Keratinocyte (primary cell): ENCODE measurements at regions not wholly inside any gene's neighbourhood (a gene's known extent, or its start where the extent isn't known, plus 50 kb on each side); places are given as distances from the start of the nearest gene placed in this dataset.

Source experiments
- DNase-seq: peaks from one replicate; pipeline ENCODE4 v3.0.0-alpha.2; 2011; ENCODE audit warnings: low read depth, missing footprints, low spot score
- FAIRE-seq: peaks from 2 replicates; lab custom pipeline; 2011; peaks lifted over from hg19 to GRCh38; lab: Jason Lieb, UNC
- H2AFZ ChIP-seq: 2 replicates; pipeline ENCODE4 v1.6.0; 2012; ENCODE audit warnings: low read length, control low read depth, inconsistent platforms; ENCODE audit not compliant: control insufficient read depth
- H3K27ac ChIP-seq: 2 replicates; pipeline ENCODE4 v1.5.1; 2011; ENCODE audit warnings: low read length; ENCODE audit not compliant: control insufficient read depth, insufficient read depth
- H3K27me3 ChIP-seq: 3 replicates; pipeline ENCODE4 v1.6.0; 2011; ENCODE audit warnings: low read length; ENCODE audit not compliant: control insufficient read depth, insufficient read depth; ENCODE audit errors: extremely low read depth
- H3K36me3 ChIP-seq, 2 experiments: 2 replicates in 1 of 2; 3 replicates in 1 of 2; pipeline ENCODE4 v1.5.1; 2011; ENCODE audit warnings: low read length in 2 of 2, mild to moderate bottlenecking in 1 of 2; ENCODE audit not compliant: control insufficient read depth in 2 of 2, insufficient read depth in 2 of 2; ENCODE audit errors: extremely low read depth in 1 of 2
- H3K4me1 ChIP-seq: 3 replicates; pipeline ENCODE4 v1.5.1; 2011; ENCODE audit warnings: low read length; ENCODE audit not compliant: control insufficient read depth, insufficient read depth; ENCODE audit errors: extremely low read depth
- H3K4me2 ChIP-seq: 3 replicates; pipeline ENCODE4 v1.6.0; 2011; ENCODE audit warnings: low read depth, low read length; ENCODE audit not compliant: control insufficient read depth, insufficient read depth; ENCODE audit errors: extremely low read depth
- H3K4me3 ChIP-seq, 3 experiments: fragments of 200-600 bp in 1 of 3; sonication (generic) in 1 of 3; 2 replicates in 2 of 3; 3 replicates in 1 of 3; pipeline ENCODE4 v1.5.1; 2011 to 2016; ENCODE audit warnings: low read length in 3 of 3, mild to moderate bottlenecking in 3 of 3, control low read depth in 2 of 3, inconsistent platforms in 1 of 3, low read depth in 1 of 3, mixed read lengths in 1 of 3, mixed run types in 1 of 3, moderate library complexity in 1 of 3; ENCODE audit not compliant: control insufficient read depth in 2 of 3, insufficient read depth in 2 of 3; ENCODE audit errors: extremely low read depth in 1 of 3
- H3K79me2 ChIP-seq: 2 replicates; pipeline ENCODE4 v1.6.0; 2012; ENCODE audit warnings: low read length; ENCODE audit not compliant: control insufficient read depth, insufficient read depth
- H3K9ac ChIP-seq: 3 replicates; pipeline ENCODE4 v1.6.0; 2011; ENCODE audit warnings: low read length; ENCODE audit not compliant: control insufficient read depth, insufficient read depth; ENCODE audit errors: extremely low read depth
- H3K9me1 ChIP-seq: 3 replicates; pipeline ENCODE4 v1.6.0; 2011; ENCODE audit warnings: low read length; ENCODE audit not compliant: control insufficient read depth, insufficient read depth; ENCODE audit errors: extremely low read depth
- H3K9me3 ChIP-seq: 2 replicates; pipeline ENCODE4 v1.5.1; 2012; ENCODE audit warnings: low read depth, low read length; ENCODE audit not compliant: control insufficient read depth
- H4K20me1 ChIP-seq: 3 replicates; pipeline ENCODE4 v1.6.0; 2011; ENCODE audit warnings: low read length; ENCODE audit not compliant: control insufficient read depth, insufficient read depth; ENCODE audit errors: extremely low read depth
- EZH2 ChIP-seq: IDR thresholded peaks from one replicate; pipeline ENCODE4 v1.6.1; 2012; ENCODE audit warnings: inconsistent platforms, mild to moderate bottlenecking, low read length, moderate library complexity
- dilution Hi-C: fragments of 300-500 bp; cut with MboI; formaldehyde crosslinking; loops from one replicate; pipeline ENCODE4 v1.7.0; 2020; ENCODE audit warnings: low sequenced_read_pairs; ENCODE audit not compliant: extremely low pct_ligation_motif_present
- TF ChIP-seq, protein P1 (sequence below), 3 experiments: IDR thresholded peaks in 1 of 3; conservative IDR thresholded peaks in 1 of 3; optimal IDR thresholded peaks in 1 of 3; 2 replicates in 2 of 3; 3 replicates in 1 of 3; pipeline versions ENCODE3 to v1.5.1; 2011; ENCODE audit warnings: low read length in 3 of 3, mild to moderate bottlenecking in 3 of 3, moderate library complexity in 2 of 3, control low read depth in 1 of 3, inconsistent platforms in 1 of 3; ENCODE audit not compliant: insufficient read depth in 2 of 3; ENCODE audit errors: extremely low read depth in 1 of 3

DNA sequence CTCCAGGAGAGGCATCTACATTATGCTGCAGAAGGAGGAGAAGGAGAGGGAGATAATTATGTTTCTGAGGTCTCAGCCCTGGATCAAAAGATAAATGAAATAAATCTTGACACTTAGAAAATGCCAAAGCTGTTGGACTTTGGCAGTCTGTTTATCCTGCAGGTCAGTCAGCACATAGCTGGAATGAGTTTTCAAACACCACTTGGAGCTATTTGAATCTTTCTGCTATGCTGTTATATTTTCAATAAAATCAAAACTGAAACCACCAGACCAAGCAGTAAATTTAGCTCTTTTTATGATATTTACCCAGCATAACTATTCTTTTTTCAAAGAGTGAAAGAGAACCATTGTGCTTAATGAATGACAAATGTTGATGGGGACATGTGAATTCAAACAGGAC is 505.1 kb upstream of the ITGA1 start:
- FAIRE-seq (no peak), DNase-seq (no peak)
- H2AFZ ChIP-seq, result no peak overlapping the region
- H3K27me3 ChIP-seq, result no peaks in the 10 kb centered on the region
- no peaks in the 10 kb centered on the region for H3K9me1 ChIP-seq
- H3K9ac ChIP-seq, result no peak overlapping the region
- no peak overlapping the region for H3K4me2 ChIP-seq
- TF ChIP-seq, protein P1, sequence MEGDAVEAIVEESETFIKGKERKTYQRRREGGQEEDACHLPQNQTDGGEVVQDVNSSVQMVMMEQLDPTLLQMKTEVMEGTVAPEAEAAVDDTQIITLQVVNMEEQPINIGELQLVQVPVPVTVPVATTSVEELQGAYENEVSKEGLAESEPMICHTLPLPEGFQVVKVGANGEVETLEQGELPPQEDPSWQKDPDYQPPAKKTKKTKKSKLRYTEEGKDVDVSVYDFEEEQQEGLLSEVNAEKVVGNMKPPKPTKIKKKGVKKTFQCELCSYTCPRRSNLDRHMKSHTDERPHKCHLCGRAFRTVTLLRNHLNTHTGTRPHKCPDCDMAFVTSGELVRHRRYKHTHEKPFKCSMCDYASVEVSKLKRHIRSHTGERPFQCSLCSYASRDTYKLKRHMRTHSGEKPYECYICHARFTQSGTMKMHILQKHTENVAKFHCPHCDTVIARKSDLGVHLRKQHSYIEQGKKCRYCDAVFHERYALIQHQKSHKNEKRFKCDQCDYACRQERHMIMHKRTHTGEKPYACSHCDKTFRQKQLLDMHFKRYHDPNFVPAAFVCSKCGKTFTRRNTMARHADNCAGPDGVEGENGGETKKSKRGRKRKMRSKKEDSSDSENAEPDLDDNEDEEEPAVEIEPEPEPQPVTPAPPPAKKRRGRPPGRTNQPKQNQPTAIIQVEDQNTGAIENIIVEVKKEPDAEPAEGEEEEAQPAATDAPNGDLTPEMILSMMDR (optimal IDR thresholded peaks at IDR 0.05 in 1 of 3, IDR thresholded peaks at IDR 0.05 in 1 of 3, conservative IDR thresholded peaks at IDR 0.05 in 1 of 3; ENCODE audit: extremely low read depth in 1 of 3, insufficient read depth in 2 of 3, low read length in 3 of 3), result no peak
- no peak for TF ChIP-seq EZH2
- H4K20me1 ChIP-seq, result no peaks in the 10 kb centered on the region
- H3K4me3 ChIP-seq, result no peak overlapping the region
- no peaks in the 10 kb centered on the region for H3K36me3 ChIP-seq
- H3K4me1 ChIP-seq, result no peaks in the 10 kb centered on the region
- dilution Hi-C loops, result no loop called here
- no peak overlapping the region for H3K27ac ChIP-seq
- no peaks in the 10 kb centered on the region for H3K79me2 ChIP-seq
- H3K9me3 ChIP-seq, result no peaks in the 10 kb centered on the region

DNA sequence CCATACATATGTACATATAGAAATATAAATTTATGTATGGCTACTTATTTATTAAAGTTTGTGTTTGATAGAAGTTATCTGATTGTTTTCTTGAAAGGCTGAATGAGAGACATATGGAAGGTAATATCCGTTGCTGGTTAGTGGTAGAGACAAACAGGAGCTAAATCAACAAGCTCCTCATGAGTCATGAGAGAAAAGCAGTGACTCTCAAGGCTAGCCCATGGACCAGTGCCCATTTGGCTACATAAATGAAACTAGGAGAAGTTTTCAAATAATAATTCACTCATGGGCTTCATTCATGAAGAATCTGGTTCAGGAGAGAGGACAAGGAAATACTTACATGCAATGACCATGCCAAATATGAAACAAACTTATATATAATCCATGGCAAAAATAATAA is 504.5 kb upstream of the ITGA1 start:
- Histone ChIP-seq H3K36me3 (no peaks in the 10 kb centered on the region), H3K4me1 (no peaks in the 10 kb centered on the region), H2AFZ (no peak overlapping the region), H3K9me3 (no peaks in the 10 kb centered on the region), H4K20me1 (no peaks in the 10 kb centered on the region), H3K79me2 (no peaks in the 10 kb centered on the region), H3K9me1 (no peaks in the 10 kb centered on the region), H3K9ac (no peak overlapping the region), H3K4me2 (no peak overlapping the region), H3K27me3 (no peaks in the 10 kb centered on the region), H3K27ac (no peak overlapping the region), H3K4me3 (no peak overlapping the region)
- FAIRE-seq, result no peak
- no peak for DNase-seq
- TF ChIP-seq, protein P1 (optimal IDR thresholded peaks at IDR 0.05 in 1 of 3, IDR thresholded peaks at IDR 0.05 in 1 of 3, conservative IDR thresholded peaks at IDR 0.05 in 1 of 3; ENCODE audit: extremely low read depth in 1 of 3, insufficient read depth in 2 of 3, low read length in 3 of 3), result no peak
- no peak for TF ChIP-seq EZH2
- dilution Hi-C loops, result no loop called here
